GM23338 (cell line): ENCODE measurements at regions not wholly inside any gene's neighbourhood (a gene's known extent, or its start where the extent isn't known, plus 50 kb on each side); places are given as distances from the start of the nearest gene placed in this dataset.

Experiments used
- ATAC-seq: fragments of 200-7000 bp; cut with Tn5 transposase; 3 replicates; pipeline ENCODE4 v1.9.1; 2020
- DNase-seq: peaks from one replicate; pipeline ENCODE4 v3.0.0-alpha.2; 2015; ENCODE audit warnings: low spot score
- H2AFZ ChIP-seq: fragments of 200-600 bp; sonication (generic); 2 replicates; pipeline ENCODE4 v1.8.0; 2016; ENCODE audit warnings: antibody characterized with exemption, mild to moderate bottlenecking, moderate library complexity
- H3F3A ChIP-seq: fragments of 200-600 bp; sonication (generic); replicated peaks from 2 replicates; pipeline ENCODE4 v1.8.0; 2017; ENCODE audit warnings: antibody characterized with exemption, mixed run types, low read depth
- H3K27ac ChIP-seq: fragments of 200-600 bp; sonication (generic); 2 replicates; pipeline ENCODE4 v1.6.1; 2016; ENCODE audit warnings: low read depth
- H3K27me3 ChIP-seq: fragments of 200-600 bp; sonication (generic); 2 replicates; pipeline ENCODE4 v1.8.0; 2016; ENCODE audit warnings: mild to moderate bottlenecking, mixed run types, moderate library complexity; ENCODE audit not compliant: insufficient read depth
- H3K36me3 ChIP-seq: fragments of 200-600 bp; sonication (generic); 2 replicates; pipeline ENCODE4 v1.8.0; 2016; ENCODE audit warnings: mild to moderate bottlenecking; ENCODE audit not compliant: insufficient read depth
- H3K4me1 ChIP-seq: fragments of 200-600 bp; sonication (generic); 2 replicates; pipeline ENCODE4 v1.8.0; 2016; ENCODE audit warnings: mild to moderate bottlenecking, moderate library complexity; ENCODE audit not compliant: insufficient read depth
- H3K4me2 ChIP-seq: fragments of 200-600 bp; sonication (generic); 2 replicates; pipeline ENCODE4 v1.7.1; 2017; ENCODE audit warnings: mixed run types
- H3K4me3 ChIP-seq: fragments of 200-600 bp; sonication (generic); 2 replicates; pipeline ENCODE4 v1.6.1; 2016; ENCODE audit warnings: mixed run types
- H3K79me2 ChIP-seq: fragments of 200-600 bp; sonication (generic); replicated peaks from 2 replicates; pipeline ENCODE4 v1.8.0; 2017; ENCODE audit warnings: mild to moderate bottlenecking; ENCODE audit not compliant: insufficient read depth
- H3K9me2 ChIP-seq: fragments of 200-600 bp; sonication (generic); 2 replicates; pipeline ENCODE4 v1.8.0; 2017; ENCODE audit not compliant: insufficient read depth
- H4K20me1 ChIP-seq: fragments of 200-600 bp; sonication (generic); replicated peaks from 2 replicates; pipeline ENCODE4 v1.8.0; 2017; ENCODE audit warnings: mild to moderate bottlenecking; ENCODE audit not compliant: insufficient read depth
- H3K27ac Mint-ChIP-seq: 2 replicates; pipeline ENCODE4 v1.8.0; 2020; ENCODE audit warnings: inconsistent platforms, mild to moderate bottlenecking, moderate library complexity, mixed read lengths
- H3K27me3 Mint-ChIP-seq: 3 replicates; pipeline ENCODE4 v1.8.0; 2022; ENCODE audit warnings: low read depth, mild to moderate bottlenecking, moderate library complexity, mixed read lengths, inconsistent platforms; ENCODE audit not compliant: insufficient read depth, poor library complexity
- H3K36me3 Mint-ChIP-seq: 3 replicates; pipeline ENCODE4 v1.8.0; 2021; ENCODE audit warnings: low read depth, mild to moderate bottlenecking, inconsistent platforms, moderate library complexity, mixed read lengths
- H3K4me1 Mint-ChIP-seq: 3 replicates; pipeline ENCODE4 v1.8.0; 2020; ENCODE audit warnings: mild to moderate bottlenecking, inconsistent platforms, mixed read lengths
- H3K4me3 Mint-ChIP-seq: 3 replicates; pipeline ENCODE4 v1.8.0; 2021; ENCODE audit warnings: moderate library complexity, mild to moderate bottlenecking, inconsistent platforms, mixed read lengths
- H3K9me3 Mint-ChIP-seq: 3 replicates; pipeline ENCODE4 v1.8.0; 2020; ENCODE audit warnings: moderate library complexity, mild to moderate bottlenecking, inconsistent platforms, mixed read lengths
- CREB1 ChIP-seq: fragments of 250-450 bp; sonication (Bioruptor Pico); IDR thresholded peaks from 2 replicates; pipeline ENCODE4 v1.5.0; 2020; ENCODE audit warnings: low read depth, mild to moderate bottlenecking, moderate library complexity
- CTCF ChIP-seq, 2 experiments: fragments of 200-600 bp in 1 of 2; sonication (generic) in 1 of 2; conservative IDR thresholded peaks; 2 replicates each; pipeline versions ENCODE4 v1.5.1 to v1.6.1; 2016 to 2017; ENCODE audit warnings: antibody characterized with exemption in 2 of 2, low read depth in 2 of 2, mild to moderate bottlenecking in 2 of 2, moderate library complexity in 1 of 2
- ETS1 ChIP-seq: IDR thresholded peaks from 2 replicates; pipeline ENCODE4 v1.6.1; 2016; ENCODE audit warnings: antibody characterized with exemption
- EZH2 ChIP-seq: fragments of 200-600 bp; sonication (generic); IDR thresholded peaks from one replicate; pipeline ENCODE4 v1.8.0; 2017; ENCODE audit warnings: antibody characterized with exemption, mild to moderate bottlenecking, low read depth; ENCODE audit not compliant: unreplicated experiment
- EZH2phosphoT487 ChIP-seq: fragments of 200-600 bp; sonication (generic); IDR thresholded peaks from one replicate; pipeline ENCODE4 v1.8.1; 2018; ENCODE audit warnings: antibody characterized with exemption; ENCODE audit not compliant: unreplicated experiment
- JUNB ChIP-seq: IDR thresholded peaks from one replicate; pipeline ENCODE4 v1.6.1; 2016; ENCODE audit warnings: antibody characterized with exemption; ENCODE audit not compliant: unreplicated experiment
- NANOG ChIP-seq: IDR thresholded peaks from 2 replicates; pipeline ENCODE4 v1.6.1; 2016; ENCODE audit warnings: antibody characterized with exemption, borderline replicate concordance
- POLR2AphosphoS5 ChIP-seq: IDR thresholded peaks from 2 replicates; pipeline ENCODE4 v1.6.1; 2016; ENCODE audit warnings: antibody characterized with exemption, low read depth
- REST ChIP-seq: IDR thresholded peaks from one replicate; pipeline ENCODE4 v1.6.1; 2018; ENCODE audit warnings: antibody characterized with exemption; ENCODE audit not compliant: unreplicated experiment
- STAT1 ChIP-seq: IDR thresholded peaks from one replicate; pipeline ENCODE4 v1.6.1; 2016; ENCODE audit warnings: antibody characterized with exemption; ENCODE audit not compliant: unreplicated experiment
- ZNF331 ChIP-seq: fragments of 250-450 bp; sonication (Bioruptor Pico); IDR thresholded peaks from 2 replicates; pipeline ENCODE4 v1.5.0; 2020; ENCODE audit warnings: low read depth, mild to moderate bottlenecking, moderate library complexity

- ATAC-seq, result no peak
- Mint-ChIP-seq H3K4me3 (no peak overlapping the region), H3K9me3 (peaks cover 42% of the 10 kb centered on the region; the same call in 2 of the 3 replicates), H3K27ac (no peak overlapping the region), H3K36me3 (peaks cover 7% of the 10 kb centered on the region), H3K27me3 (no peaks in the 10 kb centered on the region), H3K4me1 (no peaks in the 10 kb centered on the region)
- Histone ChIP-seq H2AFZ (no peak overlapping the region), H3K27ac (no peak overlapping the region), H3K79me2 (no peaks in the 10 kb centered on the region), H3K36me3 (no peaks in the 10 kb centered on the region), H3K4me3 (no peak overlapping the region), H3F3A (no peaks in the 10 kb centered on the region), H3K9me2 (peaks cover 6% of the 10 kb centered on the region; the same call in 1 of the 2 replicates), H3K4me2 (no peak overlapping the region), H3K27me3 (no peaks in the 10 kb centered on the region), H4K20me1 (no peaks in the 10 kb centered on the region), H3K4me1 (no peaks in the 10 kb centered on the region)
- TF ChIP-seq JUNB, result no peak
- TF ChIP-seq POLR2AphosphoS5, result no peak
- no peak for DNase-seq
Observed at GRCh38 chr18:7298149-7298548, 67.3 kb downstream of the LRRC30 start.

- Histone ChIP-seq H2AFZ (no peak overlapping the region), H3K27ac (no peak overlapping the region), H3K79me2 (no peaks in the 10 kb centered on the region), H3K36me3 (no peaks in the 10 kb centered on the region), H3K4me3 (no peak overlapping the region), H3K27me3 (no peaks in the 10 kb centered on the region), H3F3A (no peaks in the 10 kb centered on the region), H3K9me2 (peaks cover 9% of the 10 kb centered on the region), H3K4me2 (no peak overlapping the region), H4K20me1 (no peaks in the 10 kb centered on the region), H3K4me1 (no peaks in the 10 kb centered on the region)
- H3K9me3 Mint-ChIP-seq, result peaks cover 31% of the 10 kb centered on the region; the same call in 2 of the 3 replicates
- DNase-seq (no peak), ATAC-seq (no peak)
- H3K27ac Mint-ChIP-seq, result no peak overlapping the region
- H3K36me3 Mint-ChIP-seq, result peaks cover 3% of the 10 kb centered on the region
- H3K27me3 Mint-ChIP-seq, result no peaks in the 10 kb centered on the region
- no peak overlapping the region for H3K4me3 Mint-ChIP-seq
- no peaks in the 10 kb centered on the region for H3K4me1 Mint-ChIP-seq
- TF ChIP-seq REST (no peak), EZH2 (no peak), ZNF331 (no peak), STAT1 (no peak), CTCF (conservative IDR thresholded peaks at IDR 0.05; ENCODE audit: low read depth in 2 of 2) (no peak), CREB1 (CRISPR knock-in tag) (no peak), NANOG (no peak), EZH2phosphoT487 (no peak), ETS1 (no peak), POLR2AphosphoS5 (no peak)
Observed at GRCh38 chr18:7301094-7301493, 70.2 kb downstream of the LRRC30 start.
